COR-L47 (cell line): ENCODE measurements at regions not wholly inside any gene's neighbourhood (a gene's known extent, or its start where the extent isn't known, plus 50 kb on each side); places are given as distances from the start of the nearest gene placed in this dataset.
"Not testable (repeated sequence)": the region's sequence is repeated elsewhere in the genome, so short reads cannot be mapped to it uniquely, and the experiment has no call there.

Experiments used
- DNase-seq: peaks from one replicate; lab custom pipeline; 2025; lab: John Stamatoyannopoulos, UW

DNA sequence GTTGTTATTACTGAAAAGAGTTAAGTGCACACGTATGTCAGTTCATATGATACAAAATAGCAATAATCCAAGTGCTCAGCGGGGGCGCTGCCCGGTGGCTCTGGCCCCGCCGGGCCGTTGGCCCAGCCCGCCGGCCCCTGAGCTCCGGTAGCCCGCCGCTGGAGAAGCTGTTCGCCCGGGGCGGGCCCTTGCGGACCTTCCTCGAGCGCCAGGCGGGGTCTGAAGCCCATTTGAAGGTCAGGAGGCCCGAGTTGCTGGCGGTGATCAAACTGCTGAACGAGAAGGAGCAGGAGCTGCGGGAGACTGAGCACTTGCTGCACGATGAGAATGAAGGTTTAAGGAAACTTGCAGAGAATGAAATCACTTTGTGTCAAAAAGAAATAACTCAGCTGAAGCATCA is 599.0 kb downstream of the TRIML1 start:
- not testable (repeated sequence) for DNase-seq

DNA sequence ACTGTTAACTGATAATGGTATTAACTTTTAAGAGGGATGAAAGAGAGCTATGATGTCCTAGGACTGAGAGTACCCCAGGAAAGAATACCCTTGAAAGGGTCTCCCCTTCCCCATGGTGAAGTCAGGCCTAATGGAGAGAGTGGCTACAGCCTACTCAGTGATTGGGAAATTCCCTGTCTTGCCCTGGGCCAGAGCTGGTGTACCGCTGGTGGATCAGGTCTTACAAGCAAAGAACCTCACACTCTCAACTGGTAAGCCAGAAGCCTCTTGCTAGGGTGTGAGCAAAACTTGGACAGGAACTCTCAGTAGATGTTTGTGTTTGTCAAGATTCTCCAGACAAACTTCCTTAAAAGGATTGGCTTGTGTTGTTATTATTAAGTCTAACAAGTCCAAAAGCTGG is 600.9 kb downstream of the TRIML1 start:
- not testable (repeated sequence) for DNase-seq

GRCh38 chr4:188740791-188741190 is 601.5 kb downstream of the TRIML1 start:
- DNase-seq: not testable (repeated sequence)

GRCh38 chr4:188754372-188755002 is 615.2 kb downstream of the TRIML1 start:
- no peak for DNase-seq

DNA sequence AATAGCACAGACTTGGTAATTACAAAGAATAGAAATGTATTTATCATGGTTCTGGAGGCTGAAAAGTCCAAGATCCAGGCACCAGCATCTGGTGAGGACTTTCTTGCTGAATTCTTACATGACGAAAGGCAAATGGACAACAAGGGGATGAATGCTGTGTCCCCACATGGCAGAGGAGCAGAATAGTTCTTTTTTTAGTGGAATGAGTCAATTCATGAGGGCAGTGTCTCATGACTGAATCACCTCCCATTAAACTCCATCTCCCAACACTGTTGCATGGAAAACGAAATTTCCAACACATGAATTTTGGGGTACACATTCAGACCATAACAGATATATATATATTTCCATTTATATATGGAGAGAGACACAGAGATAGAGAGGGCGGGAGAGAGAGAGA is 628.3 kb downstream of the TRIML1 start:
- no peak for DNase-seq

DNA sequence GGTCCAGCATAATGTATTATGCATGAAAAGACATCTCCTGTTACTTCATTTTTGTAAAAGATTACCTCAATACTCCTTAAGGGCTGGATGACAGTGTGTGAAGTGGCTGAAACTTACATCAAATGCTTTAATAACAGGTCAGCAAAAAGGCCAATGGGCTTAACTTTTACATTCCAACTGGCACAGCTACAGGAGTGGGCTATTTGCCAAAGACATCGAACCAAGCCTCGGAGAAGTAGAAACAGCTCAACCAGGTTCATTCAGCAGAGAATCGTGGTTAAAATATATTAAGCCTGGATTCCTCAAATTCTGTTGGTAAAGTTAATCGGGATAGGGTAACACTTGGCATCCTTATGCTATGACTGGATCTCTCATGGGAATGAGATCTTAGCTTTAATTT is 639.7 kb downstream of the TRIML1 start:
- DNase-seq: no peak

DNA sequence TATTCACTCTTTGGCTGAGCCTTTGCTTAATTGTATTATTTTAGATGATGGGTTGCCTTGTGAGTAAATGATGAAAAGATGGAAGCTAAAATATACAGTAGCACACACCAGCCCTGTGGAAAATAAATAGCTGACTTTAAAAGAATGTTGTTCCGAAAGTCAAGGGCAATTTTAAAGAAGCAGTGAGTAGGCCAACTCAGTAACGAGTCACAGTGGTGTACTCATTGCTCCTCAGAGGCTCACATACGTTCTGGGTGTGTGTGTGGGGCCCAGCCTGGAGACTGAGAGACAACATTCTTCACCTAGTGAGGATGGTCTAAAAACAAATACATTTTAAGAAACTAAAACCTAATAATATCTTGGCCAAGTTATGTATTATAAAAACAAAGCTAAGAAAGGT is 640.3 kb downstream of the TRIML1 start:
- no peak for DNase-seq

DNA sequence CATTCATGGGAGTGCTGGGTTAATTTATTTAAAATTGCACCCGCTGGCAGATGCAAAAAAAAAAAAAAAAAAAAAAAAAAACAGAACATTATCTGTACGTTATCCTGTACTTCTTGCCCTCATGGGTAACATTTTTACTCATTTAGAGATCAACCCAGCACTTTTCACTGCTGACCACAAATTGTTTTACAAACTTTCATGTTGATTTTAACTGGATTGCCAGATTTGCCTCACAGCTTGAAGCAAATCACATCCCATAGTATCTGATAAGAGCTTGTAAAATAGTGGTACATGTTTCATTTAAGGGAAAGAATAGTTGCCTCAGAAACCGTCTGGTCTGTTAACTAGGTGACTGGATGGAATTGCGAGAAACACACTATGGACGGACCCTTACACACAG is 640.8 kb downstream of the TRIML1 start:
- DNase-seq: no peak

GRCh38 chr4:188780686-188781085 is 641.4 kb downstream of the TRIML1 start:
- no peak for DNase-seq

DNA sequence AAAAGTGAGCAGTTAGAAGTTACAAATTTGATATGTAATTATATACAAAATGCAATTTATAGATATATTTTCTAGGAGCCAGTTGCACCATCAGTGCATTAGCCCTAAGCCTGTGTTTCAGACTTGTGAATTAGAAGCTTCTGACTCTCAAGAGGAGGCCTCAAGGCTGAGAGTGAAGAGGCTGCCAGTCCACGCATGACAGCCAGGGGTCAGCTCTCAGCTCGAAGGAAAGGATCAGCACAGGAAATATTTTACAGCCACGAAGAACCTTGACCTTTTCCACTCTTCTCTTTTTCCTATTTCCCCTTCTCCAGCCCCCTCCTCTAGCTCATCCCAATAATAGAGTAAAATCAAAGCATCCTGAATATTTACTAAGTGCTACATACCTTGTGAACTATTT is 642.4 kb downstream of the TRIML1 start:
- DNase-seq: no peak

DNA sequence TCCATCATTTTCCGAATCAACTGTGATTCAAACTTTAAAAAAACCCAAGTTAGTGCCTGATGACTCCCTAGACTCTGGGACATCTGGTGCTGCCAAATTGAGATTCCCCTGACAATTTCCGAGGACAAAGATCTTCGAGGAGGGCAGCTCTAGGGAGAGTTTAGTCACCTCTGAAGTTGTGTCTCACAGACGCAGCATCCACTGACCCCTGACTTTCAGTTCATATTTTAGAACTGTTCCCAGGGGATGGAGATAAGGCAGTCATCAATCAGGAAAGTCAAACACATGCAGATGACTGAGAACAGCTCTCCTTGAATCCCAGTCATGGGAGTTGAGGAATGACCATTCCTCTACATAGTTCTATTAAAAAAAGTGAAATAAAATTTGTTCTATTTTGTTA is 643.9 kb downstream of the TRIML1 start:
- DNase-seq: no peak

DNA sequence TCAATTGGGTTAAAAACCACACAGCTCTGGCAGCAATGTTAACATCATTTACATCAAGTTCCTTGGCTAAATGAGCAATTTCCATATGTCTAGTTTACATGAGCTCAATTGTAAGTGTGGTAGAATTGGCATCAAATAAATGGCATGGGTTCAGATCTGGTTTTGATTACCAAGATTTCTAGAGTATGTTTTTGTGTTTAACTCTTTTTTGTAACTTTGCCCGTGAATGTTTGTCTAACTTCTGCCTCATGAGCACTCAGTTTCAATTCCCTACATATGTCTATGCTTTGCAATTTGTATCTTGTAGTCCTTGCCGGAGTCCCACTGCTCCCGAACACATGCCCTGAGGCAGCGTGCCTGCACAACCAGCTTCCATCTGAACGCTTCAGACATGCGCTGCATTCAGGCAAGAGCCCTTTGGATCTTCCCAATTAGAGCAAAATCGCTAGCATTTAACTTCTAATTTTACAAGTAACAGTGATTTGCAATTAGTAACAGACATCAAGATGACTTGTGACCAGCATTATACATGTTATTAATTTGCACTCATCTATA is 644.4 kb downstream of the TRIML1 start:
- no peak for DNase-seq

GRCh38 chr4:188796600-188796999 is 657.4 kb downstream of the TRIML1 start:
- DNase-seq: not testable (repeated sequence)

DNA sequence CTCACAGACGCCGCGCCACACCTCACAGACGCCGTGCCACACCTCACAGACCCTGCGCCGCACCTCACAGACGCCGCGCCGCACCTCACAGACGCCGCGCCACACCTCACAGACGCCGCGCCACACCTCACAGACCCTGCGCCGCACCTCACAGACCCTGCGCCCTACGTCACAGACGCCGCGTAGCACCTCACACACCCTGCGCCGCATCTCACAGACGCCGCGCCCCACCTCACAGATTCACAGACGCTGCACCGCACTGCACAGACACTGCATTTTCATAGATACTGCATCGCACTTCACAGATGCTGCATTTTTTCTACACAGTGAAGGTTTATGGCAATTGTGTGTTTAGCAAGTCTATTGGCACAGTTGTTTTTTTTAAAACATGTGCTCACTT is 657.8 kb downstream of the TRIML1 start:
- not testable (repeated sequence) for DNase-seq

- DNase-seq: no peak
Measured at GRCh38 chr4:188804861-188805260, 665.6 kb downstream of the TRIML1 start.

- no peak for DNase-seq
Measured at GRCh38 chr4:188811121-188811520, 671.9 kb downstream of the TRIML1 start.

- no peak for DNase-seq
Measured at GRCh38 chr4:188812644-188813043, 673.4 kb downstream of the TRIML1 start.

DNA sequence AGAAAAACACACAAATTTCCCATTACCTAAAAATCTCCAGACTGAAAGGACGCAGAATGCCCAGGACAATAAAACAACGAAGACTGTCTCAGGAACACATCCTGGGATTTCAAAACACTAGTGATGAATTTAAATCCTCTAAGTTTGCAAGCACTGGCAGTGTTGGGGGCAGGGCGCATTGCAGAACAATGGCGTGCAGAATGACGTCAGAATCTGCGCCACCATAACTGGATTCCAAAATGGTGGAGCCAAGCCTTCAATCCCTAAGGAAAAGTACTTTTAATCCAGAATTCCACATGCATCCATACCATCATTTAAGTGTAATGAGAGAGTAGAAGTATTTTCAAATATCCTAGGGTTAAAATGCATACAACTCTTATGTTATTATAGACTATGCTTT is 679.1 kb downstream of the TRIML1 start:
- no peak for DNase-seq

DNA sequence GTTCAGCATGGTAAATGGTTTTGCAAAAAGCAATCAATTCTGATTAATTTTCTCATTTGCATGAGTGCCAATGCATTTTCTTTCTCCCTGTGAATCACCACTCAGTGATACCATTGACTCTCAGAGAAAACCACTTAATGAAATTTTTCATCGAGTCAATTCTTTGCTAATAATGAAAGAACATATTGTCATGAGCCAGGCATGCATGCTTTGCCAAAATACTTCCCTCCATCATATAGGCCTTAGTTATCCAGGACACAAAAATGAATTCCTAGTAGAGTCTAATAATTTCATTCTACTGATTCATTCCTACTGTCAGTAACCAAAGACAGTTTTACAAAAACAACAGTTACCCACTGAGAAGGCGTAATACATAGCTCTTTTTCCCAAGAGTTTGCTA is 680.0 kb downstream of the TRIML1 start:
- no peak for DNase-seq

- no peak for DNase-seq
Measured at GRCh38 chr4:188821500-188821899, 682.3 kb downstream of the TRIML1 start.

GRCh38 chr4:188822698-188823097 is 683.5 kb downstream of the TRIML1 start:
- no peak for DNase-seq

DNA sequence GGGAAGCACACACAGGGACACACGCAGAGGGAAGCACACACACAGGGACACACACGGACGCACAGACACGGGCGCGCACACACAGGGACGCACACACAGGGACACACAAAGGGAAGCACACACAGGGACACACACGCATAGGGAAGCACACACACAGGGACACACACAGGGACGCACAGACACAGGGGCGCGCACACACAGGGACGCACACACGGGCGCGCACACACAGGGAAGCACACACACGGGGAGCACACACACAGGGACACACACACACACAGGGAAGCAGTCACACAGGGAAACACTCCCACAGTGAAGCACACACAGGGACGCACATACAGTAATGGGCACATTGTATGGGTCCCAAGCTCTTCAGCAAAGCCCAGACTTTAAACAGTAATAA is 685.3 kb downstream of the TRIML1 start:
- no peak for DNase-seq

DNA sequence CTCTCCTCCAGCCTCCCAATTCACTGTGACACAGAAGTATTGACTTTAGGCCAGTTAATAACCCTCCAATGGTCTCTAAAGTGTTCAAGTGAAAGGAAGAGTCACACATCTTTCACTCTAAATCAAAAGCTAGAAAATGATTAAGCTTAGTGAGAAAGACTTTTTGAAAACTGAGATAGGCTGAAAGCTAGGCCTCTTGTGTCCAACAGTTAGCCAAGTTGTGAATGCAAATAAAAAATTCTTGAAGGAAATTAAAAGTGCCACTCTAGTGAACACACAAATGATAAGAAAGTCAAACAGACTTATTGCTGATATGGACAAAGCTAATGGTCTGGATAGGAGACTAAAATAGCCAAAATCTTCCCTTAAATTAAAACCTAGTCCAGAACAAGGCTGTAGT is 687.2 kb downstream of the TRIML1 start:
- no peak for DNase-seq

GRCh38 chr4:188839704-188840103 is 700.5 kb downstream of the TRIML1 start:
- no peak for DNase-seq
